Activated CD8-positive, alpha-beta memory T cell treated with anti-CD3 and anti-CD28 coated beads, Interleukin-2, amount 50 U/mL, for 48 hours (primary cell): ENCODE measurements at regions not wholly inside any gene's neighbourhood (a gene's known extent, or its start where the extent isn't known, plus 50 kb on each side); places are given as distances from the start of the nearest gene placed in this dataset.
"Not testable (repeated sequence)": the region's sequence is repeated elsewhere in the genome, so short reads cannot be mapped to it uniquely, and the experiment has no call there.

Experiments
- DNase-seq: peaks from one replicate; pipeline ENCODE4 v3.0.0-alpha.2; 2020

DNA sequence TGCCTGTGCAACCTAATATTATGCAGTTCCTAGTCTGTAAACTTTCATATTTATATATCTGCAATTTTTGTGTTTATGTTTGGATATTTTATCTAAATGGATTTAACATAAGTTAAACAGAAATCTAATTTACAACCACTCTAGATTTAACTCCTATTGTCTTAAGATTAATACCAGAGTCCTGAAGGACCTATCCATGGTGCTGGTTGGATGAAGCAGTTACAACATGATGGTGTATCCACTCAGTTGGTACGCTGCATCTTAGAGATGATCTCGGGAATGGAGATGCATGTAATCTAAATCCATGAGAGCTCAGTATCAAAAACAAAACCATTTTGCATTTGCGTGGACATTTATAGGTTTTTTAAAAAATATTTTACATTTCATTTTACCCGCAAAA is 745.9 kb upstream of the SLC8A1 start:
- no peak for DNase-seq

GRCh38 chr2:41199334-41199733 is 747.4 kb upstream of the SLC8A1 start:
- no peak for DNase-seq

DNA sequence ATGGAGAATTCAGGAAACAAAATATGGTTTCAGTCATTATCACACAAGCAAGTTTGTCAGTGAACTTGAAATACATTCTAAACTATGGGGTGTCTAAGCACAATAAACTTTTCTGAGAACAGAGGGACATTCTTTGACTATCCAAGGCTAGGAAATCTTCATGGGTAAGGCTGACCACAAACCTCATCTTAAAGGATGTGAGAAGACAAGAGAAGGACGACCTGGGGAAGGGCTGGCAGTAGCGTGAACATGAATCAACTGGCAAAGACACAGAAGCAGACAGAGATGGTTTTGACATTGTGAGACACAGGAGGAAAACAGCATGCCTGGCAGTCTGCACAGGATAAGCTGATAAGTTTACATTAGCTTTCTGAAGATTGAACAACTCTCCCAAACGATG is 752.4 kb upstream of the SLC8A1 start:
- no peak for DNase-seq

DNA sequence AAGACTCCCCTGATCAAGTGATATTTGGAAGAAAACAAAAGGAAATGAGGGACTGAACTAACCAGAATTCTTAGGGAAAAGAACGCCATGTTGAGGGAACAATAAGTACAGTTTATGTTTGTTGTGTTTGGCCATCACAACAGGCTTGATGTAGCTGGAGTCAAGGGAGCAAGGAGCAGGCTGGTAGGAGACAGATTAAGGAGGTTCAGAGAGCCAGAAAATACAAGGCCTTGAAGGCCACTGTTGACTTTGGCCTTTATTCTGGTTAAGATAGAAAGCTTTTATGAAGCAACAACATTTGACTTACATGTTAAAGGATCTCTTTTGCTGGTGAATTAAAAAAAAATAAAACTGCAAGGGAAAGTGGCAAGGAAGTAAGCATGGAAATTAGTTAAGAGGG is 754.1 kb upstream of the SLC8A1 start:
- no peak for DNase-seq

DNA sequence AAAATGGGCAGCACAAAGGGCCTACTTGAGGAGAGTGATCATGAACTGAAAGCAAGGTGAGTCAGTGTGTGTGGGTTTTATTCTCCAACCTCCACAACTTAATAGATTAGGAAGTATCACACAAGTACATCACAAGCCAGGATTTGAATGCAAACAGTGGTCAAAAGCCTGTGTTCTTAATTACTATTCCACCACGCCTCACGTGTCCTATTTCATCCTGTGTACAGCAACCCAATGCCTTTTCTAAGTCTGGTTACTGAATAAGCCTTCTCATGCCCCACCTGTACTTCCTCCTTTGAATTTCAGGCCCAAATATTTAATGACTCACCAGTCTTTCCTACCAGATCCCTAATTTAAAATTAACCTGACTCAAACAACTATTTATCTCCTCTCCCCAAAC is 755.7 kb upstream of the SLC8A1 start:
- no peak for DNase-seq

- not testable (repeated sequence) for DNase-seq
Observed at GRCh38 chr2:41210030-41210429, 758.1 kb upstream of the SLC8A1 start.

- no peak for DNase-seq
Observed at GRCh38 chr2:41216978-41217377, 765.1 kb upstream of the SLC8A1 start.

DNA sequence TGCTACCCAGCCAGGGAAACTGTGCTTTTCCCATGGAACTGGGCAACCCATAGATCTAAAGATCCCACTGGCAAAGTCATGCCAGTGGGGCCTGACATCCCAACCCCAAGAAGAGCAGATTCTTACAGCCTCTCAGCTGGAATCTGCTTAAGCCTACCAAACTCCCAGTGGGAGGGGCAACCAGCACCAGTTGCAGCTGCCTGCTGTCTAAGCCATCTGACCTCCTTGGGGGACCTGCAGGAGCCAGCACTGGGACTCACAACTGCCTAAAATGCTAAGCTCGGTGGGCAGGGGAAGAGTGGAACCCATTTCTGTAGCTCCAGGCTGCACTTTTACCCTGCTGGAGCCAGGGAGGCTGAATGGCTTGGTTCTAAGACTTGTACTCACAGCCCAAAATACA is 770.7 kb upstream of the SLC8A1 start:
- no peak for DNase-seq

DNA sequence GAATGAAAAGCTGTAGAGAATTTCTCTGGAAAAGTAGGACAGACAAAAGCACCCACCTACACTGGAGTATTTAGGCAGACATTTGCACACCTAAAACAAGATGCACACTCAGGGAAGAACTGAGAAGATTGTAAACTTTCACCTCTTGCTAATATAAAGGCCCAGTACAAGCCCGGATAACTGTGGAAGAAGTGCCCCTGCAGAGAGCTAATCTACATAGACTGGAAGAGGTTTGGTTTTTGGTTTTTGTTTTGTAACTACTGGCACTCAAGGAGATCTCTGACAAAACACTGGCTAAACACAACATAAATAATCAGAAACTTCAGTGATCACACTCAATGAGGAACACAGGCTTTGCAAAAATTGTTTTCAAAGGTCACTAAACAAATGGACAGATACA is 782.2 kb upstream of the SLC8A1 start:
- no peak for DNase-seq

- no peak for DNase-seq
Observed at GRCh38 chr2:41241325-41242000, 789.6 kb upstream of the SLC8A1 start.

DNA sequence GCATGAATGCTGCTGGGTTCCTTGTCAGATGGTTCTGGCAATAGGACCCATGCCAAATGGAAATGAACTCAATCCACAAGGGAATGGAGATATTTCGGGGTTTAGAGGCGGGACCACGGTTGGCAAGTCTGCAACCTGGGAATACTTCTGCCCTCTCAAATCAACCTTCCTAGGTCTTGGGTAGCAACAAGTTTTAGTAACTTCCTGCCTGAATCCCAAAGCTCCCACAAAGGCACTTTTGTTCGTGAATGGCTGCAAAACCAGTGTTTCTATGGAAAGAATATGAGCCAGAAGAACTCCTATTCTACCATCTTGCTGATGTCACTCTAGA is 790.1 kb upstream of the SLC8A1 start:
- DNase-seq = no peak

DNA sequence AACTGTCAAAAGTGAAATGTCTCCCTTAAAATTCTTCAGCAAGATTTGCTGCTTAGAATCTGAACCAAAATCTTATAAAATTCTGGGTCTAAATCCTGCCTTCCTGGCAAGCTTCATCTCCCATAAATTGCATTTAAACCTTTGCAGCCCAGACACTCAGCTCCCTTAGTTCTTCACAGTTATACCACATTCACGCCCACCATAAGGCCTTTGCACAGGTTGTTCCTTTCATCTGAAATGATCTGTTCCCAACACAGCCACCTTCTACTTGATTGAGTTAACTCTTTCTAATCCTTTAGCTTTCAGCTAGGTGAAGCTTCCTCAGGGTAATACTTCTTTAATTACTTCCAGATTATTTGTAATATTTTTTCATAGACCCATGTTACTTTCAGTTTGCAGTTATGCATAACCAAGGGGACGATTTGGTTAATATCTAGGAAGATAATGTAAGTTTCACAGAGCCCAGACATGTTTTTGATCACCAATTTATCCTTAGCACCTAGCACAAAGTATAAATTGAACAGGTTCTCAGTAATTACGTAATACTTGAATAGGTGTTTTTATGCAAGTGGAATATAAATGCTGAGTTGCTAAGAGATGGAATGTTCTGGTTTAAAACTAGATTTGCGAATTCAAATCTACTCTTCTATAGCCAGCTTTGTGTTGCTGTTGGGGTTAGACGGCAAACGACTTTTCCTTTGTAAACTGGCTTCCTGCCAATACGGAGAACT is 779.7 kb upstream of the PKDCC start:
- no peak for DNase-seq

GRCh38 chr2:41283079-41283775 is 764.6 kb upstream of the PKDCC start:
- no peak for DNase-seq

- no peak for DNase-seq
Observed at GRCh38 chr2:41293491-41293890, 754.3 kb upstream of the PKDCC start.

DNA sequence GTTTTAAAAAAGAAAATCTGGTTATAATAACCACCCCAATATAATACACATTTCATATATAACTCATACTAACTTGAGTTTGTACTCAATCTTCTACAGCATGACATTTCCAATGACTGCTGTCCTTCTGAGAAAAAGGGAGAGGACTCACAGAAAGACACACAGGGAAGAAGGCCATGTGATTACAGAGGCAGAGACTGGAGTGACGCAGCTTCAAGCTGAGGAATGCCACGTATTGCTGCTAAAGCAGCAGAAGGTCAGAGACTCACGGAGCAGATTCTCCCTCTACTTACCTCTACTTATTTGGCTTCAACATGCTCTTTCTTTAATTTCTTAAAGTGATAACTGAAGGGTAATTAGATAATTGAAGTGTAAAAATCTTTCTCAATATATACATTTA is 753.5 kb upstream of the PKDCC start:
- DNase-seq = no peak

DNA sequence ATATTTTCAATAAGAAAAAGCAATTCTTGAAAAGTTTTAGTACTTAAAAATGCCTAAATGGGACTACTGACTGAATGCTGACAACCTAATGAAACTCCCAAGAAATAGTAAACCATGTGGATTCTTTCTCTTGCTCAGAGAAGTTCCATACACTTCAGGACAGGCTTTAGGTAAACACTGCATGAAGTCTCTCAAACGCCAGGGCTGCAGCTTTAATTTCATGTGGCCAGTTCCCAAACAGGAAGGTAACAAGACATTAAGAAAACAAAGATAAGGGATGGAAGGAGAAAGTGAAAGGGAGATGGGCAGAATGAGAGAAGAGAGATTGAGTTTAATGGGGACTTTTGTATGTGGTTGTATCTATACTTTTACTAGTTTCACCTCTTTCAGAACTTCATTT is 734.7 kb upstream of the PKDCC start:
- no peak for DNase-seq

- DNase-seq = no peak
Observed at GRCh38 chr2:41314511-41315070, 733.2 kb upstream of the PKDCC start.

DNA sequence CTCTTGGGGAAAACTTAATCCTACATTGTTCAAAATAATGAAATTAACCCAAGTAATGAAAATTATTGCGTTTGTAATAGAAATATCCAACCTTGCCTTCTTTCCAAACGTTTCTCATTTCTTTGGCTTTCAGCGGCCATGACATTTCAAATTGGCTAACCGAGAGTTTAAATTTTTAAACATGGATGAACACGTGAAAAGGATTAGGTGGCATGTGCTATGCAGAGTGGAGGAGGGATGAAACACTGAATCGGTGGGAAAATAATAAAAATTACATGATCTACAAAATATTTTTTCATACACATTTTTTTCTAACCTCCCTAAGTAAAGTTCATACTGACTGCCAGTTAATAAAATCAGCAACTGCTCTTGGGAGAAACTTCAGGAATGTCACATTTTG is 728.4 kb upstream of the PKDCC start:
- DNase-seq = no peak

DNA sequence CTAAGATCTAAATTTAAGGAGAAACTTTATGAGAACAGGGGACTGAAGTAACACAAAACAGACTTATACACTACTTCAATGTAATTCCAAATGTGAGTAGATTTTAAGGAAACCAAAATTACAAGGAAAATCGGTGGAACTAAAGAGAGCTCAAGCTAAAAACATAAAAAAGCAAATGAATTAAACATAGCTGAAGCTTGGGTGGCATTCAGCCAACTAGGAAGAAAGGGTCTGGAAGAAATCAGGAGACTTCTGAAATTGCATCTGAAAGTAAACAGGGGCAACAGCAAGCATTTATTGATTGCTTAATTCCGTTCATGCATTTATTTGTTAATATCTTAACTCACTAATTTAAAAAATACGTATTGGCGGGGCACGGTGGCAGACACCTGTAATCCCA is 727.3 kb upstream of the PKDCC start:
- no peak for DNase-seq

GRCh38 chr2:41321351-41321750 is 726.5 kb upstream of the PKDCC start:
- DNase-seq = no peak

DNA sequence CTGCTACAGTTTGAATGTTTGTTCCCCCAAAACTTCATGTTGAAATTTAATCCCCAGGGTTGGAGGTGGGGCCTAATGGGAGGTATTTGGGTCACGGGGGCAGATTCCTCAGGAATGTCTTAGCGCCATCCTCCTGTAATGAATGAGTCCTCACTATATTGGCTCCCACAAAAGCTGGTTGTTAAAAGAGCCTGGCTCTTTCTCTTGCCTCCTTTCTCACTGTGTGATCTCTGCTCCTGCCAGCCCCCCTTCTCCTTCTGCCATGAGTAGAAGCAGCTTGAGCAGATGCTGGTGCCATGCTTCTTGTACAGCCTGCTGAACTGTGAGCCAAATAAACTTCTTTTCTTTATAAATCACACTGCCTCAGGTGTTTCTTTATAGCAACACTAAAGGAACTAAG is 721.0 kb upstream of the PKDCC start:
- no peak for DNase-seq

- DNase-seq = no peak
Observed at GRCh38 chr2:41329040-41329439, 718.8 kb upstream of the PKDCC start.

GRCh38 chr2:41334159-41334558 is 713.7 kb upstream of the PKDCC start:
- DNase-seq = no peak

- not testable (repeated sequence) for DNase-seq
Observed at GRCh38 chr2:41335573-41335972, 712.2 kb upstream of the PKDCC start.
